Stimulated activated CD4-positive, alpha-beta T cell treated with anti-CD3 and anti-CD28 coated beads, Interleukin-12 subunit alpha, Interleukin-12 subunit beta, amount 100 ng/mL, for 24 hours (primary cell): ENCODE measurements at regions not wholly inside any gene's neighbourhood (a gene's known extent, or its start where the extent isn't known, plus 50 kb on each side); places are given as distances from the start of the nearest gene placed in this dataset.

ENCODE experiments used
- DNase-seq, 2 experiments: peaks; one replicate each; pipeline ENCODE4 v3.0.0-alpha.2; 2020; ENCODE audit warnings: low read depth in 2 of 2

- no peak for DNase-seq
These were observed 932.8 kb upstream of the SLITRK6 start for GRCh38 chr13:86731987-86732386.

GRCh38 chr13:86737334-86737932 lies 933.7 kb upstream of the SLITRK5 start:
- no peak for DNase-seq

GRCh38 chr13:86741762-86742285 lies 929.3 kb upstream of the SLITRK5 start:
- DNase-seq = no peak

GRCh38 chr13:86757236-86757978 lies 913.8 kb upstream of the SLITRK5 start:
- DNase-seq = no peak

- no peak for DNase-seq
These were observed 913.1 kb upstream of the SLITRK5 start for GRCh38 chr13:86758116-86758515.

- no peak for DNase-seq
These were observed 910.6 kb upstream of the SLITRK5 start for GRCh38 chr13:86760620-86761019.

- no peak for DNase-seq
These were observed 905.7 kb upstream of the SLITRK5 start for GRCh38 chr13:86765462-86765861.

- no peak for DNase-seq
These were observed 882.6 kb upstream of the SLITRK5 start for GRCh38 chr13:86788616-86789015.

GRCh38 chr13:86792153-86792651 lies 879.0 kb upstream of the SLITRK5 start:
- no peak for DNase-seq

GRCh38 chr13:86795858-86796257 lies 875.3 kb upstream of the SLITRK5 start:
- DNase-seq = no peak

- DNase-seq = no peak
These were observed 860.8 kb upstream of the SLITRK5 start for GRCh38 chr13:86810361-86810760.

- DNase-seq = no peak
These were observed 858.0 kb upstream of the SLITRK5 start for GRCh38 chr13:86813198-86813597.

GRCh38 chr13:86825410-86825809 lies 845.8 kb upstream of the SLITRK5 start:
- DNase-seq = no peak

GRCh38 chr13:86826232-86826631 lies 844.9 kb upstream of the SLITRK5 start:
- no peak for DNase-seq

- no peak for DNase-seq
These were observed 841.1 kb upstream of the SLITRK5 start for GRCh38 chr13:86830046-86830445.

- DNase-seq = no peak
These were observed 840.1 kb upstream of the SLITRK5 start for GRCh38 chr13:86831084-86831483.

GRCh38 chr13:86838411-86839120 lies 832.6 kb upstream of the SLITRK5 start:
- DNase-seq = no peak

- no peak for DNase-seq
These were observed 832.0 kb upstream of the SLITRK5 start for GRCh38 chr13:86839221-86839620.

GRCh38 chr13:86840250-86841191 lies 830.6 kb upstream of the SLITRK5 start:
- no peak for DNase-seq

- DNase-seq = no peak
These were observed 829.9 kb upstream of the SLITRK5 start for GRCh38 chr13:86841264-86841663.

- DNase-seq = no peak
These were observed 824.7 kb upstream of the SLITRK5 start for GRCh38 chr13:86846501-86846900.
